HFFc6 (cell line): ENCODE measurements at regions not wholly inside any gene's neighbourhood (a gene's known extent, or its start where the extent isn't known, plus 50 kb on each side); places are given as distances from the start of the nearest gene placed in this dataset.
A peak's percentile ranks its signal among the peaks of the same experiment; 100 is the strongest.

Experiments
- DNase-seq: peaks from one replicate; pipeline ENCODE4 v3.0.0-alpha.2; 2018
- H3K27ac Mint-ChIP-seq: 2 replicates; pipeline ENCODE4 v1.8.0; 2020; ENCODE audit warnings: mild to moderate bottlenecking, mixed read lengths
- H3K27me3 Mint-ChIP-seq: 2 replicates; pipeline ENCODE4 v1.8.0; 2021; ENCODE audit warnings: mild to moderate bottlenecking, moderate library complexity, mixed read lengths; ENCODE audit not compliant: insufficient read depth
- H3K36me3 Mint-ChIP-seq: 2 replicates; pipeline ENCODE4 v1.8.0; 2021; ENCODE audit warnings: low read depth, mixed read lengths
- H3K4me1 Mint-ChIP-seq: 2 replicates; pipeline ENCODE4 v1.8.0; 2020; ENCODE audit warnings: low read depth, mixed read lengths
- H3K4me3 Mint-ChIP-seq: 2 replicates; pipeline ENCODE4 v1.8.0; 2020; ENCODE audit warnings: mild to moderate bottlenecking, moderate library complexity, mixed read lengths
- H3K9me3 Mint-ChIP-seq: 2 replicates; pipeline ENCODE4 v1.8.0; 2020; ENCODE audit warnings: mild to moderate bottlenecking, mixed read lengths
- TF ChIP-seq, protein P1 (sequence below): fragments of 200-600 bp; sonication (generic); IDR thresholded peaks from 2 replicates; pipeline ENCODE4 v1.5.0; 2021; ENCODE audit warnings: antibody characterized with exemption, mild to moderate bottlenecking

DNA sequence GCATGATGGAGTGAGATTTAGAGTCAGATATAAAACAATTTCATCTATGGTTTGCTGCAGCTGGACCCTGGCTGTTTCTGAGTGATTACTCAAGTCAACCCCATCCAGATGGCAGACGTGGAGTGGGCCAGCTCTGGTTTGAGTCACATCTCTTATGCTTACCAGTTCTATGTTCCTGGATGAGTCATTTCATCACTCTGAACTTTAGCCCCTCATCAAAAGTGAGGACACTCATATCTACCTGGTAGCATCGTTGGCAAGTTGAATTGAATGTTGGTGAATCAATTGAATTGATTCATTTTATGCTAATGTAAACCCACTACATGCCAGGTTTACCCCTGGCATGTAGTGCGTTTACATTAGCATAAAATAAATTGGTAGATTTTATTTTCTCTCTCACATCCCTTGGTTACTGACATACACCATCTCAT lies 176.4 kb downstream of the FGF18 start:
- Mint-ChIP-seq H3K27me3 (peaks cover 25% of the 10 kb centered on the region), H3K9me3 (peaks cover 7% of the 10 kb centered on the region; the same call in 1 of the 2 replicates), H3K27ac (peak overlapping the region; percentile 62; the same call in 1 of the 2 replicates), H3K4me3 (no peak overlapping the region), H3K36me3 (no peaks in the 10 kb centered on the region), H3K4me1 (peaks cover 18% of the 10 kb centered on the region)
- TF ChIP-seq, protein P1, sequence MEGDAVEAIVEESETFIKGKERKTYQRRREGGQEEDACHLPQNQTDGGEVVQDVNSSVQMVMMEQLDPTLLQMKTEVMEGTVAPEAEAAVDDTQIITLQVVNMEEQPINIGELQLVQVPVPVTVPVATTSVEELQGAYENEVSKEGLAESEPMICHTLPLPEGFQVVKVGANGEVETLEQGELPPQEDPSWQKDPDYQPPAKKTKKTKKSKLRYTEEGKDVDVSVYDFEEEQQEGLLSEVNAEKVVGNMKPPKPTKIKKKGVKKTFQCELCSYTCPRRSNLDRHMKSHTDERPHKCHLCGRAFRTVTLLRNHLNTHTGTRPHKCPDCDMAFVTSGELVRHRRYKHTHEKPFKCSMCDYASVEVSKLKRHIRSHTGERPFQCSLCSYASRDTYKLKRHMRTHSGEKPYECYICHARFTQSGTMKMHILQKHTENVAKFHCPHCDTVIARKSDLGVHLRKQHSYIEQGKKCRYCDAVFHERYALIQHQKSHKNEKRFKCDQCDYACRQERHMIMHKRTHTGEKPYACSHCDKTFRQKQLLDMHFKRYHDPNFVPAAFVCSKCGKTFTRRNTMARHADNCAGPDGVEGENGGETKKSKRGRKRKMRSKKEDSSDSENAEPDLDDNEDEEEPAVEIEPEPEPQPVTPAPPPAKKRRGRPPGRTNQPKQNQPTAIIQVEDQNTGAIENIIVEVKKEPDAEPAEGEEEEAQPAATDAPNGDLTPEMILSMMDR = no peak
- peak; percentile 57 for DNase-seq

DNA sequence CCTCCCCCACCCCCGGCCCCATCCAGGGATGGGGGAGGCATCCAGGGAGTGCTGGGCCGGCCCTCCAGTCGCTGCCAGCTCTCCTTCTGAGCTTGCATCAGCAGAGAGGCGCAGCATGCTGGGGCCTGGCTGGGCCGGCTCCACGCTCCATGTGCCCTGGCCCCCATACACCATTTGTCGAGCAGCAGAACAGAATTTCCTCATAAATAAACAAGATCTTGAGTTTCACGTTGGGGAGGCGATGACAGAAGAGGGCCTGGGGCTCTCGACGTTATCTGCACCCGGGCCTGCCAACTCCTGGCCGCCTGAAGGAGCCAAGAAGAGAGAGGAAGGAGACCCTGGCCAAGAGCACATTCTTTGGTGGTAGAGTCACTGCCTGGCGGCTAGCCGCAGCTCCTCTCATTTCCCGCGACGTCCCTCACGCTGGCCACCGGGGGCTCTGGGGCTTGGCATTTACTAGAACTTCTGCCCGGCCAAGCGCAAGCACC lies 177.0 kb downstream of the FGF18 start:
- DNase-seq = peak; percentile 58
- TF ChIP-seq, protein P1 = no peak
- peaks cover 27% of the 10 kb centered on the region for H3K27me3 Mint-ChIP-seq
- peak overlapping the region; percentile 45; the same call in 1 of the 2 replicates for H3K4me3 Mint-ChIP-seq
- H3K27ac Mint-ChIP-seq = peak overlapping the region; percentile 62
- no peaks in the 10 kb centered on the region for H3K36me3 Mint-ChIP-seq
- H3K9me3 Mint-ChIP-seq = peaks cover 7% of the 10 kb centered on the region; the same call in 1 of the 2 replicates
- H3K4me1 Mint-ChIP-seq = peaks cover 18% of the 10 kb centered on the region

DNA sequence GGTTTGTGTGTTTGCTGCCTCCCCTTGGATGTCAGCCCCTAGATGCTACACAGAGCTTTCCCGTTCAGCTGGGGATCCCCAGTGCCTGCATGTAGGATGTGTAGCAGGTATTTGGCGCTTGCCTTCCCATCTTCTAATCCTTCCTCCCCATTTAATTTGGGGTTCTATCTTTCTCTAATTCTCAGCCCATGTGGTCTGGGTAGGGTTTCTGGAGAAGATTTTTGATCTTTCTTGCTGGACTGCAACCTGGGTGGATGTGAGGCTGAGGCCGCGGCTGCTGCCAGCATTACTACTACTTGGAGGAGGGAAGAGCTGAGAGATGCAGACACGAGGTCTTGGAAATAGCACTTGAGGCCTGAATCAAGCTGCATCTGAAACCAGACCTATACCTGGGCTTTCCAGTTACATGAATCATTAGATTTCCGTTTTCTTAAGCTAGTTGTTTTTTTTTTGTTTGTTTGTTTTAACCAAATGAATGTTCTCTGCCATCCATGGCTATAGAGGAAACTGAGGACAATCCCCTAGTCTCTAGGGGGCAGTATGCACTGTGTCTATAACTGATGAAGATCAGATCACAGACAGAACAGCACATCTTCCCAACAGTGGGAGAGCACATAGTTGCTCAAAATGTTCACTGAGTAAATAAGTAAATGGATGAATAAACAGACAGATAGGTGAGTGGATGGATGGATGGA lies 178.6 kb downstream of the FGF18 start:
- Mint-ChIP-seq H3K4me3 (no peak overlapping the region), H3K9me3 (peaks cover 7% of the 10 kb centered on the region; the same call in 1 of the 2 replicates), H3K27me3 (peaks cover 28% of the 10 kb centered on the region), H3K36me3 (no peaks in the 10 kb centered on the region), H3K4me1 (peaks cover 18% of the 10 kb centered on the region), H3K27ac (no peak overlapping the region)
- no peak for DNase-seq
- TF ChIP-seq, protein P1 = peak; percentile 25

DNA sequence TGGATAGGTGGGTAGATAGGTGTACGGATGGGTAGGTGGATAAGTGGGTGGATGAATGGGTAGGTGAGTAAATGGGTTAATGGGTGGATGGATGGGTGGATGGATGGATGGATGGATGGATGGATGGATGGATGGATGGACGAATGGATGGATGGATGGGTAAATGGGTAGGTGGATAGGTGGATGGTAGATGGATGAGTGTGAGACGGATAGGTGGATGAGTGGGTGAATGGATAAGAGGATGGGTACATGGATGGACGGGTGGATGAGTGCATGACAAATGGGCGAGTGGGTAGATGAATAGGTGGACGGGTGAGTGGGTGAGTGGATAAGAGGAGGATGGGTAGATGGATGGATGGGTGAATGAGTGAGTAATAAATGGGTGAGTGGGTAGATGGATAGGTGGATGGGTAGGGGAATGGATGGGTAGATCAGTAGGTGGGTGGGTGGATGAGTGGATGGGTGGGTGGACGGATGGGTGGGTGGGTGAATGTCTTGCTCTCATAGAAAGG lies 179.2 kb downstream of the FGF18 start:
- Mint-ChIP-seq H3K4me1 (peaks cover 18% of the 10 kb centered on the region), H3K27me3 (peaks cover 25% of the 10 kb centered on the region), H3K4me3 (no peak overlapping the region), H3K36me3 (no peaks in the 10 kb centered on the region), H3K9me3 (peaks cover 7% of the 10 kb centered on the region; the same call in 1 of the 2 replicates), H3K27ac (no peak overlapping the region)
- TF ChIP-seq, protein P1 = no peak
- DNase-seq = no peak

DNA sequence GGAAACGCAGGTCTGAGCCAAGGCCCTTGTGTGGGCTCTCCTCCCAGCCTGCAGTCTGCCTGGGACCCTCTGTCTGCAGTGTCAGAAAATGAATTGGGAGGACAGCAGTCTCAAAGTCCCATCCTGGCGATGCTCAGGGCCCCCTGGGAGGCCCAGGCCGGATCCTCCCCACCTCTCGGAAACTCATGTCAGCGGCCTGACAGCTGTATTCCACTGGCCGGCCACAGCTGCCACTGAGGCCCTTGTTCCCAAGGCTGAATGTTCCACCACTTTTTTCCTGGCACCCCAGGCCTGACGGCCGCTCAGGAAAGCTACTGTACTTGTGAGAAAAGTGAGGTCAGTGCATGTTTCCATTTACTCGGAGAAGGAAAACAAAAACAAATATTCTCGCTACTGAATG lies 180.0 kb downstream of the FGF18 start:
- peaks cover 18% of the 10 kb centered on the region for H3K4me1 Mint-ChIP-seq
- no peak for DNase-seq
- no peaks in the 10 kb centered on the region for H3K36me3 Mint-ChIP-seq
- H3K4me3 Mint-ChIP-seq = no peak overlapping the region
- H3K27me3 Mint-ChIP-seq = peaks cover 28% of the 10 kb centered on the region
- TF ChIP-seq, protein P1 = no peak
- peaks cover 7% of the 10 kb centered on the region; the same call in 1 of the 2 replicates for H3K9me3 Mint-ChIP-seq
- H3K27ac Mint-ChIP-seq = no peak overlapping the region
